Germinal center (tissue), 1 donor: ENCODE measurements at regions not wholly inside any gene's neighbourhood (a gene's known extent, or its start where the extent isn't known, plus 50 kb on each side); places are given as distances from the start of the nearest gene placed in this dataset.

Experiments used
- DNase-seq: peaks from one replicate; pipeline ENCODE4 v3.0.0; 2012; ENCODE audit warnings: mixed read lengths, low spot score

- DNase-seq = no peak
These were observed 143.8 kb upstream of the NCAM1 start for GRCh38 chr11:112817376-112817775.

GRCh38 chr11:112822478-112823274 is 138.5 kb upstream of the NCAM1 start:
- no peak for DNase-seq

GRCh38 chr11:112826026-112826425 is 135.2 kb upstream of the NCAM1 start:
- no peak for DNase-seq

- no peak for DNase-seq
These were observed 134.4 kb upstream of the NCAM1 start for GRCh38 chr11:112826788-112827187.

- no peak for DNase-seq
These were observed 132.8 kb upstream of the NCAM1 start for GRCh38 chr11:112828421-112828820.

GRCh38 chr11:112829971-112830654 is 131.1 kb upstream of the NCAM1 start:
- DNase-seq = no peak

GRCh38 chr11:112831041-112831440 is 130.2 kb upstream of the NCAM1 start:
- no peak for DNase-seq

GRCh38 chr11:112831969-112832766 is 129.1 kb upstream of the NCAM1 start:
- DNase-seq = no peak

- DNase-seq = no peak
These were observed 126.9 kb upstream of the NCAM1 start for GRCh38 chr11:112834277-112834755.

- no peak for DNase-seq
These were observed 125.5 kb upstream of the NCAM1 start for GRCh38 chr11:112835591-112836255.

GRCh38 chr11:112836256-112836602 is 125.0 kb upstream of the NCAM1 start:
- DNase-seq = no peak

GRCh38 chr11:112837162-112837826 is 123.9 kb upstream of the NCAM1 start:
- no peak for DNase-seq

GRCh38 chr11:112839051-112839450 is 122.2 kb upstream of the NCAM1 start:
- no peak for DNase-seq

GRCh38 chr11:112841729-112842128 is 119.5 kb upstream of the NCAM1 start:
- no peak for DNase-seq

- DNase-seq = no peak
These were observed 119.1 kb upstream of the NCAM1 start for GRCh38 chr11:112842151-112842550.

GRCh38 chr11:112844517-112844916 is 116.7 kb upstream of the NCAM1 start:
- DNase-seq = no peak

GRCh38 chr11:112847568-112847967 is 113.7 kb upstream of the NCAM1 start:
- no peak for DNase-seq

- no peak for DNase-seq
These were observed 108.9 kb upstream of the NCAM1 start for GRCh38 chr11:112852143-112852866.

- DNase-seq = no peak
These were observed 105.1 kb upstream of the NCAM1 start for GRCh38 chr11:112856133-112856532.

GRCh38 chr11:112856591-112856990 is 104.6 kb upstream of the NCAM1 start:
- DNase-seq = no peak
